ENCODE measurements at regions not wholly inside any gene's neighbourhood (a gene's known extent, or its start where the extent isn't known, plus 50 kb on each side); places are given as distances from the start of the nearest gene placed in this dataset.

DNA sequence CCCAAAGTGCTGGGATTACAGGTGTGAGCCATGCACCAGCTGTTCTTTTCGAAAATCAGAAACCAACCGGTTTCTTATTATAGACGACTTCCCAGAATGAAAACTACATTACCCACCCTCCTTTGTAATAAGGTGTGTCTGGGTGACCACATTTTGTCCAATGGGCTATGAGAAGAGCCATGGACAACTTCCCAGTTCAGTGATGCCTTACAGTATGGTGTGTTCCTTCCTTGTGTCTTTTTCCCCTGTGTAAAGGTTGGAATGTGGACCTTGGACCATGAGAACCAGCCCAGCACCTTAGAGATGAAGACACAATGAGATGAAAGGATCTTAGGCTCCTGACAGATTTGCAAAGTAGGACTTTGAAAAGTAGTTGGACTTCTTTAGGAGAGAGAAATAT, 85.0 kb upstream of the ATF7IP2 start:
- TF ChIP-seq, protein P1, sequence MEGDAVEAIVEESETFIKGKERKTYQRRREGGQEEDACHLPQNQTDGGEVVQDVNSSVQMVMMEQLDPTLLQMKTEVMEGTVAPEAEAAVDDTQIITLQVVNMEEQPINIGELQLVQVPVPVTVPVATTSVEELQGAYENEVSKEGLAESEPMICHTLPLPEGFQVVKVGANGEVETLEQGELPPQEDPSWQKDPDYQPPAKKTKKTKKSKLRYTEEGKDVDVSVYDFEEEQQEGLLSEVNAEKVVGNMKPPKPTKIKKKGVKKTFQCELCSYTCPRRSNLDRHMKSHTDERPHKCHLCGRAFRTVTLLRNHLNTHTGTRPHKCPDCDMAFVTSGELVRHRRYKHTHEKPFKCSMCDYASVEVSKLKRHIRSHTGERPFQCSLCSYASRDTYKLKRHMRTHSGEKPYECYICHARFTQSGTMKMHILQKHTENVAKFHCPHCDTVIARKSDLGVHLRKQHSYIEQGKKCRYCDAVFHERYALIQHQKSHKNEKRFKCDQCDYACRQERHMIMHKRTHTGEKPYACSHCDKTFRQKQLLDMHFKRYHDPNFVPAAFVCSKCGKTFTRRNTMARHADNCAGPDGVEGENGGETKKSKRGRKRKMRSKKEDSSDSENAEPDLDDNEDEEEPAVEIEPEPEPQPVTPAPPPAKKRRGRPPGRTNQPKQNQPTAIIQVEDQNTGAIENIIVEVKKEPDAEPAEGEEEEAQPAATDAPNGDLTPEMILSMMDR (IDR thresholded peaks at IDR 0.05) = no peak
- TF ChIP-seq EZH2phosphoT487 (IDR thresholded peaks at IDR 0.05) = no peak

All from neural progenitor cell (in vitro differentiated cells).